ENCODE measurements at regions not wholly inside any gene's neighbourhood (a gene's known extent, or its start where the extent isn't known, plus 50 kb on each side); places are given as distances from the start of the nearest gene placed in this dataset.

DNA sequence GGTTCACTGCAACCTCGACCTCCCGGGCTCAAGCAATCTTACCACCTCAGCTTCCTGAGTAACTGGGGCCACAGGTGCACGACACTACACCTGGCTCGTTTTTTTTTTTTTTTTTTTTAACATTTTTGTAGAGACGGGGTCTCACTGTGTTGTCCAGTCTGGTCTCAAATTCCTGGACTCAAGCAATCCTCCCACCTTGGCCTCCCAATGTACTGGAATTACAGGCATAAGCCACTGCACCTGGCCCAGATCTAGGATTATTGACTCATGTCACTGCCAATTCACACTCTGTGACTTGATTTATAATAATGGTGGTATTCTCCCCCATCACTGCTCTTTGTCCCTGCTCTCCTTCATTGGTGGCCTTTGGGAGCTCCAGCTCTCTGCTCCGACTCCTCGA, 145.1 kb downstream of the PTPRU start:
- peaks cover 62% of the 10 kb centered on the region for H3K27me3 ChIP-seq
- ATAC-seq, result no peak

DNA sequence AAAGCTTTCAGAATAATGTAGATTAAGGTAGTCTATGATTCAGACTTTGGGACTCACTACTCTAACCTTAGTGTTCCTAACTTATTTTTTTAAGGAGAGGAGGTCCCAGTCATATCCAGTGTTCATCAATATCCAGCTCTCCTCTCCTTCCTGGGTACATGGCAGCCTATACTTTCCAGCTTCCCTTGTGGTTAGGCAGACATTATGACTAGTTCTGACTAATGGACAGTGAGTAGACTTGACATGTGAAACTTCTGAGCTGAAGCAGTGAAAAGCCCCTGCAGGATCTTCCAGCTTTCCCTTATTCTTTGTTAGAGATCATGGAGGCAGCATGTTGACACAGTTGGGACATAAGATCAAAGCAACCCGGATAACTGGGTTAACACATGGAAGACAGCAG, 144.2 kb downstream of the PTPRU start:
- H3K36me3 ChIP-seq, result no peaks in the 10 kb centered on the region
- peaks cover 0 to 38% (median 0%) of the 10 kb centered on the region in 3 donors for H3K9me3 ChIP-seq
- 0% methylated on average over 1 of the region's 1 CpG; no CpG with 5 or more reads in 1 of the 2 donors for WGBS, 2 donors (ENCODE audit: low coverage in 1 of 2)
- no peak overlapping the region for H3K27ac ChIP-seq
- no peaks in the 10 kb centered on the region for H3K4me1 ChIP-seq
- H3K4me3 ChIP-seq, result no peak overlapping the region
- TF ChIP-seq, protein P1, sequence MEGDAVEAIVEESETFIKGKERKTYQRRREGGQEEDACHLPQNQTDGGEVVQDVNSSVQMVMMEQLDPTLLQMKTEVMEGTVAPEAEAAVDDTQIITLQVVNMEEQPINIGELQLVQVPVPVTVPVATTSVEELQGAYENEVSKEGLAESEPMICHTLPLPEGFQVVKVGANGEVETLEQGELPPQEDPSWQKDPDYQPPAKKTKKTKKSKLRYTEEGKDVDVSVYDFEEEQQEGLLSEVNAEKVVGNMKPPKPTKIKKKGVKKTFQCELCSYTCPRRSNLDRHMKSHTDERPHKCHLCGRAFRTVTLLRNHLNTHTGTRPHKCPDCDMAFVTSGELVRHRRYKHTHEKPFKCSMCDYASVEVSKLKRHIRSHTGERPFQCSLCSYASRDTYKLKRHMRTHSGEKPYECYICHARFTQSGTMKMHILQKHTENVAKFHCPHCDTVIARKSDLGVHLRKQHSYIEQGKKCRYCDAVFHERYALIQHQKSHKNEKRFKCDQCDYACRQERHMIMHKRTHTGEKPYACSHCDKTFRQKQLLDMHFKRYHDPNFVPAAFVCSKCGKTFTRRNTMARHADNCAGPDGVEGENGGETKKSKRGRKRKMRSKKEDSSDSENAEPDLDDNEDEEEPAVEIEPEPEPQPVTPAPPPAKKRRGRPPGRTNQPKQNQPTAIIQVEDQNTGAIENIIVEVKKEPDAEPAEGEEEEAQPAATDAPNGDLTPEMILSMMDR (IDR thresholded peaks at IDR 0.05), result no peak
- TF ChIP-seq EP300 (IDR thresholded peaks at IDR 0.05) (no peak), POLR2A (IDR thresholded peaks at IDR 0.05) (no peak), POLR2AphosphoS5 (IDR thresholded peaks at IDR 0.05) (no peak)
- no peak for ATAC-seq
- peaks cover 59% of the 10 kb centered on the region for H3K27me3 ChIP-seq

More for the DNA sequence above, 145.1 kb downstream of the PTPRU start:
- Histone ChIP-seq H3K4me1 (no peaks in the 10 kb centered on the region), H3K36me3 (no peaks in the 10 kb centered on the region), H3K4me3 (no peak overlapping the region), H3K27ac (no peak overlapping the region), H3K9me3 (peaks cover 0 to 34% (median 0%) of the 10 kb centered on the region in 3 donors)
- 81 to 97% methylated on average over 6 of the region's 7 CpGs for WGBS, 2 donors (ENCODE audit: low coverage in 1 of 2)
- no peak for TF ChIP-seq EP300 (IDR thresholded peaks at IDR 0.05)
- no peak for TF ChIP-seq POLR2A (IDR thresholded peaks at IDR 0.05)
- TF ChIP-seq, protein P1 (IDR thresholded peaks at IDR 0.05), result no peak
- no peak for TF ChIP-seq POLR2AphosphoS5 (IDR thresholded peaks at IDR 0.05)

DNA sequence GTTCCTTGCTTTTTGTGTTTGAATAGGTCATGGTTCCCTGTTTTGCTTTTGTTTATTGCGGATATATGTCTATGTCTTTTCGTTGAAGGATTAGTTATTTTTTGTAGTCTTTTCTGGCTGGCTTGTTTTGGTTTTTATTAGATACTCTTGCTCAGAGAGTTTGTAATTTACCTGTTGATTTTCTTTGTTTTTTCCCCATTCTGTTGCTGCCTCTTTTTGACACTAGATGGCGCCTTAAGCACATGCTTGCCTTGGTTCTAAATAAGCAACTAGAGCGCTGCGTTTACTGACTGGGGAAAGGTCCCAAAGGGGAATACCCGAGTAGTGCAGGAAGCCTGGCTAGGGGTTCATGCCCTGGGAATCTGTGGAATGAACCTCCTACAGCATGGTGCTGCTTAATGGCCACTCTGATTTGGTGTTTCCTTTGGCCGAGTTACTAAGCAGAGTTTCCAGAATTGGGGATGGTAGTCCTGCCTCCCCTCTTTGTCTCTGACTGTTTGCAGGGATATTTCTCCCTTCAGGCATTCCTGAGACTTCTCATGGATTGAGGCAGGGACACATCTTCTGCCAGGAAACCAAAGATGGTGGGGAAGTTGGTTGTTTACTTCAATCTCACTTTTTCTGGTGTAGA, 143.2 kb downstream of the PTPRU start:
- Histone ChIP-seq H3K4me1 (no peaks in the 10 kb centered on the region), H3K27ac (no peak overlapping the region), H3K9me3 (peaks cover 0 to 38% (median 0%) of the 10 kb centered on the region in 3 donors), H3K4me3 (no peak overlapping the region), H3K36me3 (no peaks in the 10 kb centered on the region), H3K27me3 (peaks cover 55% of the 10 kb centered on the region)
- ATAC-seq, result no peak
- TF ChIP-seq EP300 (IDR thresholded peaks at IDR 0.05) (no peak), POLR2A (IDR thresholded peaks at IDR 0.05) (no peak)
- TF ChIP-seq, protein P1 (IDR thresholded peaks at IDR 0.05), result peak in 1 of 4 experiments; percentile 28
- WGBS, 2 donors (ENCODE audit: low coverage in 1 of 2), result 29 to 34% methylated on average over 3 to 7 of the region's 7 CpGs

Small RNA genes lying in the stretch of these regions (small RNA-seq; reads per million reads assigned to genes)
- gene AL021921.1, result 0 reads per million in 4 donors
